ENCODE measurements at regions not wholly inside any gene's neighbourhood (a gene's known extent, or its start where the extent isn't known, plus 50 kb on each side); places are given as distances from the start of the nearest gene placed in this dataset.

GRCh38 chr2:5818961-5819600, 126.9 kb downstream of the SOX11 start:
- Histone ChIP-seq H3K27me3 (ENCODE audit: insufficient read depth, low read length, poor library complexity, severe bottlenecking) (no peaks in the 10 kb centered on the region), H3K4me2 (ENCODE audit: low read depth, low read length, poor library complexity, severe bottlenecking) (no peak overlapping the region), H3K4me1 (ENCODE audit: insufficient read depth, low read length, poor library complexity, severe bottlenecking) (no peaks in the 10 kb centered on the region), H3K36me3 (ENCODE audit: insufficient read depth, low read length) (no peaks in the 10 kb centered on the region), H3K4me3 (ENCODE audit: low read length, poor library complexity, severe bottlenecking) (no peak overlapping the region), H3K9ac (ENCODE audit: low read depth, low read length, poor library complexity, severe bottlenecking) (no peak overlapping the region), H3K79me2 (ENCODE audit: insufficient read depth, low read length) (no peaks in the 10 kb centered on the region), H3K9me2 (replicated peaks; ENCODE audit: low read depth, low read length) (no peaks in the 10 kb centered on the region), H4K20me1 (ENCODE audit: insufficient read depth, low read length, poor library complexity, severe bottlenecking) (no peaks in the 10 kb centered on the region), H3K9me3 (ENCODE audit: insufficient read depth, low read depth, low read length) (no peaks in the 10 kb centered on the region), H2AFZ (ENCODE audit: low read length) (no peak overlapping the region), H3F3A (ENCODE audit: low read depth) (no peaks in the 10 kb centered on the region)
- TF ChIP-seq CTCF (conservative IDR thresholded peaks at IDR 0.05; ENCODE audit: low read length) (no peak), EZH2phosphoT487 (IDR thresholded peaks at IDR 0.05; ENCODE audit: borderline replicate concordance) (no peak)

- H3K79me2 ChIP-seq (ENCODE audit: insufficient read depth, low read length) = no peaks in the 10 kb centered on the region
- no peak overlapping the region for H3K9ac ChIP-seq (ENCODE audit: low read depth, low read length, poor library complexity, severe bottlenecking)
- no peaks in the 10 kb centered on the region for H3K36me3 ChIP-seq (ENCODE audit: insufficient read depth, low read length)
- H4K20me1 ChIP-seq (ENCODE audit: insufficient read depth, low read length, poor library complexity, severe bottlenecking) = no peaks in the 10 kb centered on the region
- no peak for TF ChIP-seq EZH2phosphoT487 (IDR thresholded peaks at IDR 0.05; ENCODE audit: borderline replicate concordance)
- no peaks in the 10 kb centered on the region for H3F3A ChIP-seq (ENCODE audit: low read depth)
- H3K9me3 ChIP-seq (ENCODE audit: insufficient read depth, low read depth, low read length) = no peaks in the 10 kb centered on the region
- no peak overlapping the region for H3K4me3 ChIP-seq (ENCODE audit: low read length, poor library complexity, severe bottlenecking)
- no peak overlapping the region for H2AFZ ChIP-seq (ENCODE audit: low read length)
- no peaks in the 10 kb centered on the region for H3K27me3 ChIP-seq (ENCODE audit: insufficient read depth, low read length, poor library complexity, severe bottlenecking)
- H3K4me2 ChIP-seq (ENCODE audit: low read depth, low read length, poor library complexity, severe bottlenecking) = no peak overlapping the region
- no peaks in the 10 kb centered on the region for H3K4me1 ChIP-seq (ENCODE audit: insufficient read depth, low read length, poor library complexity, severe bottlenecking)
- no peaks in the 10 kb centered on the region for H3K9me2 ChIP-seq (replicated peaks; ENCODE audit: low read depth, low read length)
Measured at GRCh38 chr2:5824126-5824525, 131.9 kb downstream of the SOX11 start.

GRCh38 chr2:5825686-5826085, 133.5 kb downstream of the SOX11 start:
- no peaks in the 10 kb centered on the region for H3F3A ChIP-seq (ENCODE audit: low read depth)
- no peak overlapping the region for H3K4me2 ChIP-seq (ENCODE audit: low read depth, low read length, poor library complexity, severe bottlenecking)
- no peak for TF ChIP-seq CTCF (conservative IDR thresholded peaks at IDR 0.05; ENCODE audit: low read length)
- no peak for TF ChIP-seq EZH2phosphoT487 (IDR thresholded peaks at IDR 0.05; ENCODE audit: borderline replicate concordance)
- no peaks in the 10 kb centered on the region for H4K20me1 ChIP-seq (ENCODE audit: insufficient read depth, low read length, poor library complexity, severe bottlenecking)
- H3K4me1 ChIP-seq (ENCODE audit: insufficient read depth, low read length, poor library complexity, severe bottlenecking) = no peaks in the 10 kb centered on the region
- H3K9me3 ChIP-seq (ENCODE audit: insufficient read depth, low read depth, low read length) = no peaks in the 10 kb centered on the region
- no peak overlapping the region for H3K4me3 ChIP-seq (ENCODE audit: low read length, poor library complexity, severe bottlenecking)
- H3K36me3 ChIP-seq (ENCODE audit: insufficient read depth, low read length) = no peaks in the 10 kb centered on the region
- H3K27me3 ChIP-seq (ENCODE audit: insufficient read depth, low read length, poor library complexity, severe bottlenecking) = no peaks in the 10 kb centered on the region
- no peaks in the 10 kb centered on the region for H3K79me2 ChIP-seq (ENCODE audit: insufficient read depth, low read length)
- no peak overlapping the region for H2AFZ ChIP-seq (ENCODE audit: low read length)
- no peaks in the 10 kb centered on the region for H3K9me2 ChIP-seq (replicated peaks; ENCODE audit: low read depth, low read length)
- H3K9ac ChIP-seq (ENCODE audit: low read depth, low read length, poor library complexity, severe bottlenecking) = no peak overlapping the region

Data from Loucy (cell line).